Endodermal cell (in vitro differentiated cells): ENCODE measurements at regions not wholly inside any gene's neighbourhood (a gene's known extent, or its start where the extent isn't known, plus 50 kb on each side); places are given as distances from the start of the nearest gene placed in this dataset.

Experiments used
- DNase-seq: peaks from one replicate; pipeline ENCODE4 v3.0.0-alpha.2; 2017
- H3K27ac ChIP-seq: 2 replicates; pipeline ENCODE4 v1.5.1; 2013; ENCODE audit warnings: mild to moderate bottlenecking, low read depth, low read length, moderate library complexity
- H3K27me3 ChIP-seq: 2 replicates; pipeline ENCODE4 v1.6.1; 2013; ENCODE audit warnings: mild to moderate bottlenecking, low read length, moderate library complexity; ENCODE audit not compliant: insufficient read depth, control insufficient read depth, poor library complexity, severe bottlenecking
- H3K36me3 ChIP-seq: 2 replicates; pipeline ENCODE4 v1.7.0; 2013; ENCODE audit warnings: mild to moderate bottlenecking, low read length, moderate library complexity; ENCODE audit not compliant: control insufficient read depth, insufficient read depth
- H3K4me1 ChIP-seq: one replicate; pipeline ENCODE4 v1.7.0; 2013; ENCODE audit warnings: low read length; ENCODE audit not compliant: control insufficient read depth, insufficient read depth
- H3K4me3 ChIP-seq: 2 replicates; pipeline ENCODE4 v1.5.1; 2013; ENCODE audit warnings: mild to moderate bottlenecking, low read length, moderate library complexity
- H3K9ac ChIP-seq: 2 replicates; pipeline ENCODE4 v1.6.1; 2013; ENCODE audit warnings: mild to moderate bottlenecking, low read length, moderate library complexity; ENCODE audit not compliant: poor library complexity, severe bottlenecking; ENCODE audit errors: extremely low read depth
- H3K9me3 ChIP-seq: 2 replicates; pipeline ENCODE4 v1.6.1; 2013; ENCODE audit warnings: mild to moderate bottlenecking, low read length, moderate library complexity; ENCODE audit not compliant: control insufficient read depth
- H3K27ac Mint-ChIP-seq: 2 replicates; pipeline ENCODE4 v1.8.0; 2020; ENCODE audit warnings: mixed read lengths
- H3K27me3 Mint-ChIP-seq: 2 replicates; pipeline ENCODE4 v1.8.0; 2021; ENCODE audit warnings: mild to moderate bottlenecking, mixed read lengths; ENCODE audit not compliant: insufficient read depth
- H3K36me3 Mint-ChIP-seq: 2 replicates; pipeline ENCODE4 v1.8.0; 2020; ENCODE audit warnings: low read depth, mixed read lengths
- H3K4me1 Mint-ChIP-seq: 2 replicates; pipeline ENCODE4 v1.8.0; 2020; ENCODE audit warnings: mixed read lengths
- H3K4me3 Mint-ChIP-seq: 2 replicates; pipeline ENCODE4 v1.8.0; 2020; ENCODE audit warnings: mild to moderate bottlenecking, moderate library complexity, mixed read lengths
- H3K9me3 Mint-ChIP-seq: 2 replicates; pipeline ENCODE4 v1.8.0; 2020; ENCODE audit warnings: mild to moderate bottlenecking, mixed read lengths
- CTCF ChIP-seq: fragments of 200-600 bp; sonication (generic); conservative IDR thresholded peaks from 2 replicates; pipeline ENCODE4 v1.5.0; 2021; ENCODE audit warnings: antibody characterized with exemption, mild to moderate bottlenecking
- WGBS, 2 experiments: methylation state at CpG; one replicate each; pipeline versions ENCODE4 v1.1.5 to v1.1.7; 2013; ENCODE audit warnings: missing lambda C conversion rate in 2 of 2, mixed read lengths in 1 of 2; ENCODE audit not compliant: insufficient coverage in 1 of 2, insufficient read length in 1 of 2; 5-methylcytosine and 5-hydroxymethylcytosine counted together

- Mint-ChIP-seq H3K27me3 (no peaks in the 10 kb centered on the region), H3K4me3 (no peak overlapping the region), H3K36me3 (peaks cover 29% of the 10 kb centered on the region), H3K9me3 (peaks cover 3% of the 10 kb centered on the region), H3K27ac (no peak overlapping the region), H3K4me1 (peaks cover 10% of the 10 kb centered on the region)
- Histone ChIP-seq H3K9ac (no peak overlapping the region), H3K27ac (no peak overlapping the region), H3K4me1 (peaks cover 2% of the 10 kb centered on the region), H3K9me3 (no peaks in the 10 kb centered on the region), H3K27me3 (no peaks in the 10 kb centered on the region), H3K4me3 (no peak overlapping the region), H3K36me3 (peaks cover 19% of the 10 kb centered on the region)
- 73 to 83% methylated on average over 1 of the region's 1 CpG for WGBS, 2 experiments
- no peak for DNase-seq
- no peak for TF ChIP-seq CTCF
These were observed 508.1 kb downstream of the PCNX1 start for GRCh38 chr14:71415404-71415690.

GRCh38 chr14:71416392-71416791 lies 509.1 kb downstream of the PCNX1 start:
- peaks cover 2% of the 10 kb centered on the region for H3K4me1 ChIP-seq
- H3K9ac ChIP-seq, result no peak overlapping the region
- WGBS, 2 experiments, result 87 to 100% methylated on average over 1 to 2 of the region's 3 CpGs
- no peaks in the 10 kb centered on the region for H3K27me3 ChIP-seq
- H3K36me3 ChIP-seq, result peaks cover 19% of the 10 kb centered on the region
- H3K9me3 ChIP-seq, result no peaks in the 10 kb centered on the region
- peaks cover 29% of the 10 kb centered on the region for H3K36me3 Mint-ChIP-seq
- H3K9me3 Mint-ChIP-seq, result peaks cover 3% of the 10 kb centered on the region
- H3K4me3 ChIP-seq, result no peak overlapping the region
- H3K4me3 Mint-ChIP-seq, result no peak overlapping the region
- TF ChIP-seq CTCF, result no peak
- peaks cover 7% of the 10 kb centered on the region for H3K4me1 Mint-ChIP-seq
- no peak overlapping the region for H3K27ac ChIP-seq
- H3K27me3 Mint-ChIP-seq, result no peaks in the 10 kb centered on the region
- H3K27ac Mint-ChIP-seq, result no peak overlapping the region
- no peak for DNase-seq

GRCh38 chr14:71418532-71419245 lies 511.4 kb downstream of the PCNX1 start:
- TF ChIP-seq CTCF, result no peak
- Histone ChIP-seq H3K9ac (no peak overlapping the region), H3K27ac (no peak overlapping the region), H3K27me3 (no peaks in the 10 kb centered on the region), H3K9me3 (peaks cover 11% of the 10 kb centered on the region), H3K4me3 (no peak overlapping the region), H3K4me1 (no peaks in the 10 kb centered on the region), H3K36me3 (peaks cover 31% of the 10 kb centered on the region)
- Mint-ChIP-seq H3K4me3 (no peak overlapping the region), H3K27me3 (no peaks in the 10 kb centered on the region), H3K4me1 (peaks cover 3% of the 10 kb centered on the region), H3K36me3 (peaks cover 30% of the 10 kb centered on the region), H3K9me3 (no peaks in the 10 kb centered on the region), H3K27ac (no peak overlapping the region)
- WGBS, 2 experiments, result 95 to 100% methylated on average over 2 to 10 of the region's 10 CpGs
- no peak for DNase-seq
